ENCODE measurements at regions not wholly inside any gene's neighbourhood (a gene's known extent, or its start where the extent isn't known, plus 50 kb on each side); places are given as distances from the start of the nearest gene placed in this dataset.
"Not testable (repeated sequence)": the region's sequence is repeated elsewhere in the genome, so short reads cannot be mapped to it uniquely, and the experiment has no call there.

GRCh38 chr22:12637566-12638166 lies 2890.3 kb upstream of the OR11H1 start:
- not testable (repeated sequence) for TF ChIP-seq NFYB (CRISPR knock-in tag; conservative IDR thresholded peaks at IDR 0.05; ENCODE audit: low read depth); CTCF (IDR thresholded peaks at IDR 0.05)
